ENCODE measurements at regions not wholly inside any gene's neighbourhood (a gene's known extent, or its start where the extent isn't known, plus 50 kb on each side); places are given as distances from the start of the nearest gene placed in this dataset.

DNA sequence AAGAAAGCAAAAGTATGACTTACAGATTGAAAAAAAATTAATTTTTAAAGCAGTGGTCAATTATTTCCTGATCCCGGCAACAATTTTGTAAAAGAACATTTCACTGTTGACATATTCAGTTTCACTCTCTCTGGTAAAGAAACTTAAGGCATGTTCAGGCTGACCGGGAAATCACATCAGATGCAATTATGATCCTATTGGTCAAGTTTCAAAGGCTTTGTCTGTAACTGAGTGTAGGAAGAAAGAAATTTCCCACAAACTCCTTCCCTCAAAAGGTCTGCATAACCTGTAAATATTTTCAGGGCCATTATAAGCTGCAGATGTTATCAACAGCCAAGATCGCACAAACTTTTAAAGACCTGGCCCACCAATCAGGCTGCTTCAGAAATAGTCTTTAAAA, 205.4 kb upstream of the IGF1R start:
- TF ChIP-seq CTCF (IDR thresholded peaks at IDR 0.05) (no peak), POLR2A (IDR thresholded peaks at IDR 0.05) (no peak)

All from sigmoid colon (tissue), 3 donors.